ENCODE measurements at regions not wholly inside any gene's neighbourhood (a gene's known extent, or its start where the extent isn't known, plus 50 kb on each side); places are given as distances from the start of the nearest gene placed in this dataset.
A peak's percentile ranks its signal among the peaks of the same experiment; 100 is the strongest.

- Histone ChIP-seq H3K4me3 (ENCODE audit: control insufficient read depth in 2 of 3, extremely low read depth in 1 of 3, insufficient read depth in 2 of 3, low read depth in 1 of 3, low read length in 3 of 3) (no peak overlapping the region), H3K79me2 (ENCODE audit: control insufficient read depth, insufficient read depth, low read length) (no peaks in the 10 kb centered on the region), H4K20me1 (ENCODE audit: control insufficient read depth, extremely low read depth, insufficient read depth, low read length) (no peaks in the 10 kb centered on the region), H3K27me3 (ENCODE audit: control insufficient read depth, extremely low read depth, insufficient read depth, low read length) (no peaks in the 10 kb centered on the region), H3K4me1 (ENCODE audit: control insufficient read depth, extremely low read depth, insufficient read depth, low read length) (peaks cover 31% of the 10 kb centered on the region), H3K9ac (ENCODE audit: control insufficient read depth, extremely low read depth, insufficient read depth, low read length) (no peak overlapping the region), H3K4me2 (ENCODE audit: control insufficient read depth, extremely low read depth, insufficient read depth, low read depth, low read length) (peak overlapping the region; percentile 42), H3K9me3 (ENCODE audit: control insufficient read depth, low read depth, low read length) (no peaks in the 10 kb centered on the region), H3K27ac (ENCODE audit: control insufficient read depth, insufficient read depth, low read length) (peak overlapping the region; percentile 65), H3K9me1 (ENCODE audit: control insufficient read depth, extremely low read depth, insufficient read depth, low read length) (no peaks in the 10 kb centered on the region), H2AFZ (ENCODE audit: control insufficient read depth, low read length) (peak overlapping the region; percentile 67), H3K36me3 (ENCODE audit: control insufficient read depth in 2 of 2, extremely low read depth in 1 of 2, insufficient read depth in 2 of 2, low read length in 2 of 2) (no peaks in the 10 kb centered on the region)
- dilution Hi-C loops (cut with MboI; ENCODE audit: extremely low pct_ligation_motif_present, low sequenced_read_pairs) = no loop called here
- DNase-seq (ENCODE audit: low read depth, low spot score) (no peak), FAIRE-seq (peak; percentile 61)
- TF ChIP-seq CTCF (optimal IDR thresholded peaks at IDR 0.05 in 1 of 3, IDR thresholded peaks at IDR 0.05 in 1 of 3, conservative IDR thresholded peaks at IDR 0.05 in 1 of 3; ENCODE audit: extremely low read depth in 1 of 3, insufficient read depth in 2 of 3, low read length in 3 of 3) = no peak
- TF ChIP-seq EZH2 (IDR thresholded peaks at IDR 0.05; ENCODE audit: low read length) = no peak
These were observed 215.1 kb upstream of the PAPPA start for GRCh38 chr9:115938479-115938878.

- no peak overlapping the region for H3K9ac ChIP-seq (ENCODE audit: control insufficient read depth, extremely low read depth, insufficient read depth, low read length)
- no peaks in the 10 kb centered on the region for H3K9me3 ChIP-seq (ENCODE audit: control insufficient read depth, low read depth, low read length)
- TF ChIP-seq EZH2 (IDR thresholded peaks at IDR 0.05; ENCODE audit: low read length) (no peak), CTCF (optimal IDR thresholded peaks at IDR 0.05 in 1 of 3, IDR thresholded peaks at IDR 0.05 in 1 of 3, conservative IDR thresholded peaks at IDR 0.05 in 1 of 3; ENCODE audit: extremely low read depth in 1 of 3, insufficient read depth in 2 of 3, low read length in 3 of 3) (no peak)
- H3K9me1 ChIP-seq (ENCODE audit: control insufficient read depth, extremely low read depth, insufficient read depth, low read length) = no peaks in the 10 kb centered on the region
- peak overlapping the region; percentile 67 for H2AFZ ChIP-seq (ENCODE audit: control insufficient read depth, low read length)
- H3K36me3 ChIP-seq (ENCODE audit: control insufficient read depth in 2 of 2, extremely low read depth in 1 of 2, insufficient read depth in 2 of 2, low read length in 2 of 2) = no peaks in the 10 kb centered on the region
- no peak overlapping the region for H3K4me3 ChIP-seq (ENCODE audit: control insufficient read depth in 2 of 3, extremely low read depth in 1 of 3, insufficient read depth in 2 of 3, low read depth in 1 of 3, low read length in 3 of 3)
- H3K4me1 ChIP-seq (ENCODE audit: control insufficient read depth, extremely low read depth, insufficient read depth, low read length) = peaks cover 39% of the 10 kb centered on the region
- H3K4me2 ChIP-seq (ENCODE audit: control insufficient read depth, extremely low read depth, insufficient read depth, low read depth, low read length) = peak overlapping the region; percentile 42
- peak; percentile 89 for DNase-seq (ENCODE audit: low read depth, low spot score)
- FAIRE-seq = peak; percentile 83
- H3K27ac ChIP-seq (ENCODE audit: control insufficient read depth, insufficient read depth, low read length) = peak overlapping the region; percentile 65
- no peaks in the 10 kb centered on the region for H3K79me2 ChIP-seq (ENCODE audit: control insufficient read depth, insufficient read depth, low read length)
- H3K27me3 ChIP-seq (ENCODE audit: control insufficient read depth, extremely low read depth, insufficient read depth, low read length) = no peaks in the 10 kb centered on the region
- H4K20me1 ChIP-seq (ENCODE audit: control insufficient read depth, extremely low read depth, insufficient read depth, low read length) = no peaks in the 10 kb centered on the region
- dilution Hi-C loops (cut with MboI; ENCODE audit: extremely low pct_ligation_motif_present, low sequenced_read_pairs) = no loop called here
These were observed 214.4 kb upstream of the PAPPA start for GRCh38 chr9:115939065-115939765.
